MM.1S (cell line): ENCODE measurements at regions not wholly inside any gene's neighbourhood (a gene's known extent, or its start where the extent isn't known, plus 50 kb on each side); places are given as distances from the start of the nearest gene placed in this dataset.

Experiments
- EZH2 ChIP-seq: fragments of 300-600 bp; sonication (generic); optimal IDR thresholded peaks from 2 replicates; pipeline ENCODE3; 2017; ENCODE audit warnings: low read depth, mild to moderate bottlenecking, antibody characterized with exemption, low read length, mixed read lengths
- EZH2phosphoT487 ChIP-seq: fragments of 300-600 bp; sonication (generic); IDR thresholded peaks from 2 replicates; pipeline ENCODE4 v1.6.1; 2018; ENCODE audit warnings: antibody characterized with exemption, low read length
- TF ChIP-seq, protein P1 (sequence below): fragments of 300-600 bp; sonication (generic); IDR thresholded peaks from 2 replicates; pipeline ENCODE4 v1.5.1; 2016; ENCODE audit warnings: antibody characterized with exemption, low read length, mixed read lengths

GRCh38 chr5:165143741-165144140, 1638.3 kb downstream of the MAT2B start:
- TF ChIP-seq, protein P1, sequence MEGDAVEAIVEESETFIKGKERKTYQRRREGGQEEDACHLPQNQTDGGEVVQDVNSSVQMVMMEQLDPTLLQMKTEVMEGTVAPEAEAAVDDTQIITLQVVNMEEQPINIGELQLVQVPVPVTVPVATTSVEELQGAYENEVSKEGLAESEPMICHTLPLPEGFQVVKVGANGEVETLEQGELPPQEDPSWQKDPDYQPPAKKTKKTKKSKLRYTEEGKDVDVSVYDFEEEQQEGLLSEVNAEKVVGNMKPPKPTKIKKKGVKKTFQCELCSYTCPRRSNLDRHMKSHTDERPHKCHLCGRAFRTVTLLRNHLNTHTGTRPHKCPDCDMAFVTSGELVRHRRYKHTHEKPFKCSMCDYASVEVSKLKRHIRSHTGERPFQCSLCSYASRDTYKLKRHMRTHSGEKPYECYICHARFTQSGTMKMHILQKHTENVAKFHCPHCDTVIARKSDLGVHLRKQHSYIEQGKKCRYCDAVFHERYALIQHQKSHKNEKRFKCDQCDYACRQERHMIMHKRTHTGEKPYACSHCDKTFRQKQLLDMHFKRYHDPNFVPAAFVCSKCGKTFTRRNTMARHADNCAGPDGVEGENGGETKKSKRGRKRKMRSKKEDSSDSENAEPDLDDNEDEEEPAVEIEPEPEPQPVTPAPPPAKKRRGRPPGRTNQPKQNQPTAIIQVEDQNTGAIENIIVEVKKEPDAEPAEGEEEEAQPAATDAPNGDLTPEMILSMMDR = no peak
- no peak for TF ChIP-seq EZH2
- no peak for TF ChIP-seq EZH2phosphoT487
